Lower lobe of right lung (tissue), 2 donors: ENCODE measurements at regions not wholly inside any gene's neighbourhood (a gene's known extent, or its start where the extent isn't known, plus 50 kb on each side); places are given as distances from the start of the nearest gene placed in this dataset.

Source experiments
- ATAC-seq, 2 donors: fragments of 200-7000 bp; cut with Tn5 transposase; one replicate each; pipeline ENCODE4 v1.9.1; 2020 to 2022; ENCODE audit warnings: mild to moderate bottlenecking in 2 of 2, moderate library complexity in 2 of 2
- DNase-seq: peaks from one replicate; pipeline ENCODE4 v3.0.0-alpha.2; 2020
- H3K27ac ChIP-seq: fragments of 200-600 bp; one replicate; pipeline ENCODE4 v1.8.0; 2022
- H3K27me3 ChIP-seq: fragments of 200-600 bp; one replicate; pipeline ENCODE4 v1.8.0; 2022; ENCODE audit warnings: low read depth
- H3K36me3 ChIP-seq: fragments of 200-600 bp; one replicate; pipeline ENCODE4 v1.8.0; 2022; ENCODE audit warnings: mild to moderate bottlenecking
- H3K4me1 ChIP-seq: fragments of 200-600 bp; one replicate; pipeline ENCODE4 v1.8.0; 2022
- H3K4me3 ChIP-seq: fragments of 200-600 bp; one replicate; pipeline ENCODE4 v1.8.0; 2022; ENCODE audit warnings: mild to moderate bottlenecking
- H3K9me3 ChIP-seq: fragments of 200-600 bp; one replicate; pipeline ENCODE4 v1.8.0; 2022
- intact Hi-C: fragments of 100-400 bp; cut with DNase I; formaldehyde crosslinking; loops from one replicate; pipeline ENCODE4 v1.11.0; 2022
- TF ChIP-seq, protein P1 (sequence below): fragments of 200-600 bp; IDR thresholded peaks from one replicate; pipeline ENCODE4 v1.8.0; 2022; ENCODE audit warnings: antibody characterized with exemption, mild to moderate bottlenecking
- donor health status: DM: no; HTN: yes; CAD: no; lungs with severe emphysema.

DNA sequence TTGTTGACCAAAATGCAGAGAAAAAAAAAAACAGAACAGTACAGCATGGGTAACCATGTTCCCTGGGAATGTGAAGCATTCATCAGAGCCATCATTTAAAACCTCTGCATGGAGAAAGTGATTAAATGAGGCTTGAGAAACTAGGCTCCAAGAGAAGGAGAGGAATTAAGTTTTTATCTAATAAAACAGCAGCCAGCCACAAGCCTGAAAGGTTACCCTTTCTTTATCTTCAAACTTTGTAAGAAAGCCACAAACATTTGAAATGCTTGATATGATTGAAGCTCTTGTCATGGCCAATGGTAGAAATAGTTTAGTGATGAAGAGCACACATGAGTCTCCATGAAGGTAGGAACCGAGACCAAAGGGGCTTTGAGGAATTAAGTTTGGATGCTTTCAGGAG lies 144.9 kb upstream of the SYT1 start:
- Histone ChIP-seq H3K4me1 (no peaks in the 10 kb centered on the region), H3K27me3 (no peaks in the 10 kb centered on the region), H3K36me3 (no peaks in the 10 kb centered on the region), H3K4me3 (no peak overlapping the region), H3K9me3 (no peaks in the 10 kb centered on the region), H3K27ac (no peak overlapping the region)
- ATAC-seq (no peak), DNase-seq (no peak)
- intact Hi-C loops = no loop called here
- TF ChIP-seq, protein P1, sequence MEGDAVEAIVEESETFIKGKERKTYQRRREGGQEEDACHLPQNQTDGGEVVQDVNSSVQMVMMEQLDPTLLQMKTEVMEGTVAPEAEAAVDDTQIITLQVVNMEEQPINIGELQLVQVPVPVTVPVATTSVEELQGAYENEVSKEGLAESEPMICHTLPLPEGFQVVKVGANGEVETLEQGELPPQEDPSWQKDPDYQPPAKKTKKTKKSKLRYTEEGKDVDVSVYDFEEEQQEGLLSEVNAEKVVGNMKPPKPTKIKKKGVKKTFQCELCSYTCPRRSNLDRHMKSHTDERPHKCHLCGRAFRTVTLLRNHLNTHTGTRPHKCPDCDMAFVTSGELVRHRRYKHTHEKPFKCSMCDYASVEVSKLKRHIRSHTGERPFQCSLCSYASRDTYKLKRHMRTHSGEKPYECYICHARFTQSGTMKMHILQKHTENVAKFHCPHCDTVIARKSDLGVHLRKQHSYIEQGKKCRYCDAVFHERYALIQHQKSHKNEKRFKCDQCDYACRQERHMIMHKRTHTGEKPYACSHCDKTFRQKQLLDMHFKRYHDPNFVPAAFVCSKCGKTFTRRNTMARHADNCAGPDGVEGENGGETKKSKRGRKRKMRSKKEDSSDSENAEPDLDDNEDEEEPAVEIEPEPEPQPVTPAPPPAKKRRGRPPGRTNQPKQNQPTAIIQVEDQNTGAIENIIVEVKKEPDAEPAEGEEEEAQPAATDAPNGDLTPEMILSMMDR = no peak

DNA sequence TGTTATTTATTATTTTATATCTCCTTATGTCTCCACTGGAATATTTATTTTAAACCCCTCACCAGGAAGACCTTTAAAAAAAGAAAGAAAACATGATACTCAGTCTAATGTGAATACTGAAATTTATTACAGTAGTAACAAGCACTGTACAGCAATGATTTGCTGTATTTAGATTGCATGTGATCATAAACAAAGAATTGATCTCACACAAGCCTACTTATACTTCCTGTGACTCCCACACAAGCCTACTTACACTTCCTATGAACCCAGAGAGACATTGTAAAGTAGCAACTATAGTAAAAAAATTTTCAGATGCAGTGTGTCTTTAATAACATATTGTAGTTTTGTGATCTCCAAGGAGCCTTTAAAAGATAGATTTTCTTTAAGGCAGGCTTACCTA lies 142.7 kb upstream of the SYT1 start:
- Histone ChIP-seq H3K27me3 (no peaks in the 10 kb centered on the region), H3K9me3 (no peaks in the 10 kb centered on the region), H3K36me3 (no peaks in the 10 kb centered on the region), H3K4me3 (no peak overlapping the region), H3K4me1 (no peaks in the 10 kb centered on the region), H3K27ac (no peak overlapping the region)
- TF ChIP-seq, protein P1 = no peak
- intact Hi-C loops = no loop called here
- DNase-seq (no peak), ATAC-seq (no peak)

GRCh38 chr12:78725033-78725432 lies 139.5 kb upstream of the SYT1 start:
- TF ChIP-seq, protein P1 = no peak
- DNase-seq = no peak
- no peak overlapping the region for H3K27ac ChIP-seq

GRCh38 chr12:78725951-78726580 lies 138.5 kb upstream of the SYT1 start:
- no peak overlapping the region for H3K4me3 ChIP-seq
- no peak overlapping the region for H3K27ac ChIP-seq
- DNase-seq = no peak
- TF ChIP-seq, protein P1 = no peak
- ATAC-seq = no peak
- intact Hi-C loops = no loop called here
- H3K27me3 ChIP-seq = no peaks in the 10 kb centered on the region
- no peaks in the 10 kb centered on the region for H3K36me3 ChIP-seq
- no peaks in the 10 kb centered on the region for H3K4me1 ChIP-seq
- H3K9me3 ChIP-seq = no peaks in the 10 kb centered on the region

More at GRCh38 chr12:78725033-78725432, 139.5 kb upstream of the SYT1 start:
- H3K27me3 ChIP-seq = no peaks in the 10 kb centered on the region
- intact Hi-C loops = no loop called here
- H3K4me3 ChIP-seq = no peak overlapping the region
- ATAC-seq = no peak
- no peaks in the 10 kb centered on the region for H3K9me3 ChIP-seq
- H3K36me3 ChIP-seq = no peaks in the 10 kb centered on the region
- H3K4me1 ChIP-seq = no peaks in the 10 kb centered on the region

GRCh38 chr12:78726854-78727253 lies 137.7 kb upstream of the SYT1 start:
- Histone ChIP-seq H3K27ac (no peak overlapping the region), H3K36me3 (no peaks in the 10 kb centered on the region), H3K27me3 (no peaks in the 10 kb centered on the region), H3K4me1 (no peaks in the 10 kb centered on the region), H3K4me3 (no peak overlapping the region), H3K9me3 (no peaks in the 10 kb centered on the region)
- ATAC-seq (no peak), DNase-seq (no peak)
- intact Hi-C loops = no loop called here
- TF ChIP-seq, protein P1 = no peak
